Heart right ventricle (tissue), 16 donors: ENCODE measurements at regions not wholly inside any gene's neighbourhood (a gene's known extent, or its start where the extent isn't known, plus 50 kb on each side); places are given as distances from the start of the nearest gene placed in this dataset.

Experiments
- ATAC-seq, 8 donors: fragments of 200-7000 bp; cut with Tn5 transposase; one replicate each; pipeline ENCODE4 v1.9.1; 2020; ENCODE audit warnings: mild to moderate bottlenecking in 8 of 8, moderate library complexity in 8 of 8, moderate number of reproducible peaks in 1 of 8
- DNase-seq, 2 donors: peaks; one replicate each; pipeline ENCODE4 v3.0.0-alpha.2; 2020
- H3K27ac ChIP-seq, 10 donors: fragments of 200-600 bp; sonication (generic) in 2 of 10; one replicate each; pipeline versions ENCODE4 v1.5.0 to v1.8.0; 2020 to 2022; ENCODE audit warnings: mild to moderate bottlenecking in 3 of 10
- H3K27me3 ChIP-seq, 7 donors: fragments of 200-600 bp; one replicate each; pipeline ENCODE4 v1.8.0; 2021 to 2022; ENCODE audit warnings: mild to moderate bottlenecking in 2 of 7
- H3K36me3 ChIP-seq, 9 donors: fragments of 200-600 bp; sonication (generic) in 1 of 9; one replicate each; pipeline versions ENCODE4 v1.5.0 to v1.8.0; 2020 to 2022; ENCODE audit warnings: mild to moderate bottlenecking in 2 of 9
- H3K4me1 ChIP-seq, 9 donors: fragments of 200-600 bp; sonication (generic) in 1 of 9; one replicate each; pipeline versions ENCODE4 v1.5.0 to v1.8.0; 2020 to 2022; ENCODE audit warnings: mild to moderate bottlenecking in 4 of 9
- H3K4me3 ChIP-seq, 10 donors: fragments of 200-600 bp; sonication (generic) in 2 of 10; one replicate each; pipeline versions ENCODE4 v1.5.0 to v1.8.0; 2020 to 2022; ENCODE audit warnings: mild to moderate bottlenecking in 7 of 10, moderate library complexity in 2 of 10
- H3K9me3 ChIP-seq, 11 donors: fragments of 200-600 bp in 10 of 11; sonication (generic) in 2 of 11; one replicate each; pipeline versions ENCODE4 v1.5.0 to v1.8.0; 2013 to 2022; ENCODE audit warnings: mild to moderate bottlenecking in 2 of 11, control low read depth in 1 of 11, moderate library complexity in 1 of 11
- CTCF ChIP-seq, 9 donors: fragments of 200-600 bp; sonication (generic) in 2 of 9; IDR thresholded peaks; one replicate each; pipeline versions ENCODE4 v1.5.0 to v1.8.0; 2021 to 2022; ENCODE audit warnings: antibody characterized with exemption in 9 of 9, mild to moderate bottlenecking in 5 of 9, moderate library complexity in 1 of 9
- WGBS, 2 donors: extraction: QIAGEN DNeasy Blood & Tissue Kit; methylation state at CpG; one replicate each; pipeline ENCODE4 v1.1.7; 2013; ENCODE audit warnings: inconsistent platforms in 1 of 2; 5-methylcytosine and 5-hydroxymethylcytosine counted together
- intact Hi-C, 10 donors: fragments of 100-400 bp; cut with DNase I; formaldehyde crosslinking; loops; one replicate each; pipeline versions ENCODE4 v1.11.1 to v1.14.2; 2022
- donor health status: Arrhythmogenic right ventricular cardiomyopathy.
- donor health status: ischemic (EF 13 %, LVEDD 7.1; RV severe dilation, severe dysfunction).
- donor health status: healthy with polysubstance abuse.
- donor health status: DM: no; HTN: yes; CAD: no.
- donor health status: DM: no; HTN: no; CAD: no.
- donor health status: ischemic (EF 25% LVEDD 6.9; RV normal size, moderate dysfunction).
- donor health status: ischemic (EF 25% LVEDD 5.7; RV mildly dilated, moderate dysfunction).
- donor health status: healthy.
- donor health status: DM: yes; HTN: yes; CAD: no.
- donor health status: Ischemic cardiomyopathy.
- donor health status: ischemic (EF 35%, LVEDD 5.7; RV mildly dilated, moderate dysfunction).
- donor health status: nonischemic (EF 11% LVEDD 7.7; RV severe dilation, severe dysfunction).
- donor health status: DM: yes; HTN: yes; CAD: no.
- donor health status: PGD.
- donor health status: ischemic (EF 29% LVEDD 5.4; RV normal size, mild dysfunction).
- donor health status: nonischemic (EF 23%, LVEDD 6.1; RV moderate dilation, normal function).

- Histone ChIP-seq H3K4me1 (no peaks in the 10 kb centered on the region), H3K27me3 (no peaks in the 10 kb centered on the region), H3K27ac (no peak overlapping the region), H3K4me3 (no peak overlapping the region), H3K9me3 (peaks cover 0 to 24% (median 2%) of the 10 kb centered on the region in 11 donors), H3K36me3 (no peaks in the 10 kb centered on the region)
- TF ChIP-seq CTCF (IDR thresholded peaks at IDR 0.05): no peak
- no peak for ATAC-seq
- intact Hi-C loops: no loop called here
- no peak for DNase-seq
- 62 to 73% methylated on average over 2 of the region's 2 CpGs for WGBS, 2 donors
Measured at GRCh38 chr13:62997038-62997599, 1581.5 kb upstream of the PCDH20 start.

- intact Hi-C loops: no loop called here
- DNase-seq: no peak
- no peak for ATAC-seq
- Histone ChIP-seq H3K9me3 (peaks cover 0 to 22% (median 0%) of the 10 kb centered on the region in 11 donors), H3K27me3 (no peaks in the 10 kb centered on the region), H3K4me3 (no peak overlapping the region), H3K27ac (no peak overlapping the region), H3K36me3 (no peaks in the 10 kb centered on the region), H3K4me1 (no peaks in the 10 kb centered on the region)
- 77 to 84% methylated on average over 5 of the region's 5 CpGs for WGBS, 2 donors
- TF ChIP-seq CTCF (IDR thresholded peaks at IDR 0.05): no peak
Measured at GRCh38 chr13:62973804-62974203, 1558.2 kb upstream of the PCDH20 start.

- ATAC-seq: no peak
- Histone ChIP-seq H3K4me1 (no peaks in the 10 kb centered on the region), H3K27ac (no peak overlapping the region), H3K4me3 (no peak overlapping the region), H3K9me3 (peaks cover 0 to 52% (median 3%) of the 10 kb centered on the region in 11 donors), H3K27me3 (no peaks in the 10 kb centered on the region), H3K36me3 (no peaks in the 10 kb centered on the region)
- no peak for TF ChIP-seq CTCF (IDR thresholded peaks at IDR 0.05)
- no peak for DNase-seq
- intact Hi-C loops: no loop called here
Measured at GRCh38 chr13:62964522-62964921, 1548.9 kb upstream of the PCDH20 start.

GRCh38 chr13:62960723-62961122, 1545.1 kb upstream of the PCDH20 start:
- 37 to 55% methylated on average over 3 of the region's 3 CpGs for WGBS, 2 donors
- H3K4me1 ChIP-seq: no peaks in the 10 kb centered on the region
- no peaks in the 10 kb centered on the region for H3K36me3 ChIP-seq
- no peaks in the 10 kb centered on the region for H3K27me3 ChIP-seq
- H3K9me3 ChIP-seq: peaks cover 0 to 31% (median 0%) of the 10 kb centered on the region in 11 donors
- DNase-seq (no peak), ATAC-seq (no peak)
- no peak overlapping the region for H3K27ac ChIP-seq
- intact Hi-C loops: no loop called here
- no peak for TF ChIP-seq CTCF (IDR thresholded peaks at IDR 0.05)
- no peak overlapping the region for H3K4me3 ChIP-seq
